Lower leg skin (tissue), 3 donors: ENCODE measurements at regions not wholly inside any gene's neighbourhood (a gene's known extent, or its start where the extent isn't known, plus 50 kb on each side); places are given as distances from the start of the nearest gene placed in this dataset.

ENCODE experiments used
- CTCF ChIP-seq, 3 donors: fragments of 450-650 bp; IDR thresholded peaks; one replicate each; pipeline ENCODE4 v1.5.1; 2016; ENCODE audit warnings: antibody characterized with exemption in 3 of 3, mild to moderate bottlenecking in 3 of 3, moderate library complexity in 2 of 3
- POLR2A ChIP-seq, 2 donors: fragments of 450-650 bp; IDR thresholded peaks; one replicate each; pipeline ENCODE4 v1.6.1; 2016 to 2017; ENCODE audit warnings: antibody characterized with exemption in 2 of 2, mild to moderate bottlenecking in 1 of 2, moderate library complexity in 1 of 2

GRCh38 chr14:26722258-26722657 is 124.4 kb upstream of the NOVA1 start:
- TF ChIP-seq POLR2A (IDR thresholded peaks at IDR 0.05) (no peak), CTCF (IDR thresholded peaks at IDR 0.05) (no peak)
